ENCODE measurements at regions not wholly inside any gene's neighbourhood (a gene's known extent, or its start where the extent isn't known, plus 50 kb on each side); places are given as distances from the start of the nearest gene placed in this dataset.

GRCh38 chr17:79325709-79326430, 251.2 kb downstream of the ENGASE start:
- H3K9me3 ChIP-seq (ENCODE audit: control insufficient read depth in 2 of 2, low read length in 2 of 2) = no peaks in the 10 kb centered on the region
- H3K4me1 ChIP-seq (ENCODE audit: control insufficient read depth, insufficient read depth, low read length) = no peaks in the 10 kb centered on the region
- H3K9ac ChIP-seq (ENCODE audit: low read length in 2 of 2) = no peak overlapping the region
- no peak overlapping the region for H3K4me3 ChIP-seq (ENCODE audit: low read length in 2 of 2)
- H3K27me3 ChIP-seq (ENCODE audit: control insufficient read depth in 1 of 2, insufficient read depth in 2 of 2, low read length in 2 of 2) = peaks cover 16 to 28% of the 10 kb centered on the region in 2 donors
- no peaks in the 10 kb centered on the region for H3K36me3 ChIP-seq (ENCODE audit: control insufficient read depth in 2 of 2, insufficient read depth in 2 of 2, low read length in 2 of 2)
- no peak overlapping the region for H3K27ac ChIP-seq (ENCODE audit: low read length)

GRCh38 chr17:79324194-79324593, 249.6 kb downstream of the ENGASE start:
- H3K9me3 ChIP-seq (ENCODE audit: control insufficient read depth in 2 of 2, low read length in 2 of 2) = no peaks in the 10 kb centered on the region
- no peaks in the 10 kb centered on the region for H3K36me3 ChIP-seq (ENCODE audit: control insufficient read depth in 2 of 2, insufficient read depth in 2 of 2, low read length in 2 of 2)
- no peak overlapping the region for H3K9ac ChIP-seq (ENCODE audit: low read length in 2 of 2)
- H3K4me1 ChIP-seq (ENCODE audit: control insufficient read depth, insufficient read depth, low read length) = no peaks in the 10 kb centered on the region
- no peak overlapping the region for H3K4me3 ChIP-seq (ENCODE audit: low read length in 2 of 2)
- H3K27ac ChIP-seq (ENCODE audit: low read length) = no peak overlapping the region
- peaks cover 14 to 18% of the 10 kb centered on the region in 2 donors for H3K27me3 ChIP-seq (ENCODE audit: control insufficient read depth in 1 of 2, insufficient read depth in 2 of 2, low read length in 2 of 2)

- Histone ChIP-seq H3K4me3 (ENCODE audit: low read length in 2 of 2) (no peak overlapping the region), H3K9me3 (ENCODE audit: control insufficient read depth in 2 of 2, low read length in 2 of 2) (no peaks in the 10 kb centered on the region), H3K27me3 (ENCODE audit: control insufficient read depth in 1 of 2, insufficient read depth in 2 of 2, low read length in 2 of 2) (peaks cover 14 to 20% of the 10 kb centered on the region in 2 donors), H3K27ac (ENCODE audit: low read length) (no peak overlapping the region), H3K36me3 (ENCODE audit: control insufficient read depth in 2 of 2, insufficient read depth in 2 of 2, low read length in 2 of 2) (no peaks in the 10 kb centered on the region), H3K9ac (ENCODE audit: low read length in 2 of 2) (no peak overlapping the region), H3K4me1 (ENCODE audit: control insufficient read depth, insufficient read depth, low read length) (no peaks in the 10 kb centered on the region)
Measured at GRCh38 chr17:79323566-79323965, 248.9 kb downstream of the ENGASE start.

GRCh38 chr17:79322211-79323123, 247.8 kb downstream of the ENGASE start:
- no peak overlapping the region for H3K27ac ChIP-seq (ENCODE audit: low read length)
- peaks cover 14 to 20% of the 10 kb centered on the region in 2 donors for H3K27me3 ChIP-seq (ENCODE audit: control insufficient read depth in 1 of 2, insufficient read depth in 2 of 2, low read length in 2 of 2)
- H3K9me3 ChIP-seq (ENCODE audit: control insufficient read depth in 2 of 2, low read length in 2 of 2) = no peaks in the 10 kb centered on the region
- no peak overlapping the region for H3K9ac ChIP-seq (ENCODE audit: low read length in 2 of 2)
- no peaks in the 10 kb centered on the region for H3K36me3 ChIP-seq (ENCODE audit: control insufficient read depth in 2 of 2, insufficient read depth in 2 of 2, low read length in 2 of 2)
- H3K4me3 ChIP-seq (ENCODE audit: low read length in 2 of 2) = no peak overlapping the region
- H3K4me1 ChIP-seq (ENCODE audit: control insufficient read depth, insufficient read depth, low read length) = no peaks in the 10 kb centered on the region

- Histone ChIP-seq H3K9me3 (ENCODE audit: control insufficient read depth in 2 of 2, low read length in 2 of 2) (no peaks in the 10 kb centered on the region), H3K9ac (ENCODE audit: low read length in 2 of 2) (no peak overlapping the region), H3K4me1 (ENCODE audit: control insufficient read depth, insufficient read depth, low read length) (no peaks in the 10 kb centered on the region), H3K36me3 (ENCODE audit: control insufficient read depth in 2 of 2, insufficient read depth in 2 of 2, low read length in 2 of 2) (no peaks in the 10 kb centered on the region), H3K27me3 (ENCODE audit: control insufficient read depth in 1 of 2, insufficient read depth in 2 of 2, low read length in 2 of 2) (peaks cover 9 to 16% of the 10 kb centered on the region in 2 donors), H3K27ac (ENCODE audit: low read length) (no peak overlapping the region), H3K4me3 (ENCODE audit: low read length in 2 of 2) (no peak overlapping the region)
Measured at GRCh38 chr17:79320331-79320730, 245.7 kb downstream of the ENGASE start.

GRCh38 chr17:79317916-79318315, 243.3 kb downstream of the ENGASE start:
- H3K9ac ChIP-seq (ENCODE audit: low read length in 2 of 2) = no peak overlapping the region
- no peaks in the 10 kb centered on the region for H3K36me3 ChIP-seq (ENCODE audit: control insufficient read depth in 2 of 2, insufficient read depth in 2 of 2, low read length in 2 of 2)
- H3K27me3 ChIP-seq (ENCODE audit: control insufficient read depth in 1 of 2, insufficient read depth in 2 of 2, low read length in 2 of 2) = peaks cover 6 to 15% of the 10 kb centered on the region in 2 donors
- no peaks in the 10 kb centered on the region for H3K9me3 ChIP-seq (ENCODE audit: control insufficient read depth in 2 of 2, low read length in 2 of 2)
- no peaks in the 10 kb centered on the region for H3K4me1 ChIP-seq (ENCODE audit: control insufficient read depth, insufficient read depth, low read length)
- H3K27ac ChIP-seq (ENCODE audit: low read length) = no peak overlapping the region
- no peak overlapping the region for H3K4me3 ChIP-seq (ENCODE audit: low read length in 2 of 2)

- H3K9ac ChIP-seq (ENCODE audit: low read length in 2 of 2) = no peak overlapping the region
- no peaks in the 10 kb centered on the region for H3K4me1 ChIP-seq (ENCODE audit: control insufficient read depth, insufficient read depth, low read length)
- H3K27ac ChIP-seq (ENCODE audit: low read length) = no peak overlapping the region
- H3K27me3 ChIP-seq (ENCODE audit: control insufficient read depth in 1 of 2, insufficient read depth in 2 of 2, low read length in 2 of 2) = peaks cover 6 to 13% of the 10 kb centered on the region in 2 donors
- no peaks in the 10 kb centered on the region for H3K36me3 ChIP-seq (ENCODE audit: control insufficient read depth in 2 of 2, insufficient read depth in 2 of 2, low read length in 2 of 2)
- H3K4me3 ChIP-seq (ENCODE audit: low read length in 2 of 2) = no peak overlapping the region
- no peaks in the 10 kb centered on the region for H3K9me3 ChIP-seq (ENCODE audit: control insufficient read depth in 2 of 2, low read length in 2 of 2)
Measured at GRCh38 chr17:79316805-79317204, 242.2 kb downstream of the ENGASE start.

- no peaks in the 10 kb centered on the region for H3K4me1 ChIP-seq (ENCODE audit: control insufficient read depth, insufficient read depth, low read length)
- no peaks in the 10 kb centered on the region for H3K36me3 ChIP-seq (ENCODE audit: control insufficient read depth in 2 of 2, insufficient read depth in 2 of 2, low read length in 2 of 2)
- H3K9ac ChIP-seq (ENCODE audit: low read length in 2 of 2) = no peak overlapping the region
- no peak overlapping the region for H3K4me3 ChIP-seq (ENCODE audit: low read length in 2 of 2)
- H3K27me3 ChIP-seq (ENCODE audit: control insufficient read depth in 1 of 2, insufficient read depth in 2 of 2, low read length in 2 of 2) = peaks cover 6 to 9% of the 10 kb centered on the region in 2 donors
- no peak overlapping the region for H3K27ac ChIP-seq (ENCODE audit: low read length)
- H3K9me3 ChIP-seq (ENCODE audit: control insufficient read depth in 2 of 2, low read length in 2 of 2) = no peaks in the 10 kb centered on the region
Measured at GRCh38 chr17:79315358-79316105, 240.9 kb downstream of the ENGASE start.

- Histone ChIP-seq H3K4me3 (ENCODE audit: low read length in 2 of 2) (no peak overlapping the region), H3K27me3 (ENCODE audit: control insufficient read depth in 1 of 2, insufficient read depth in 2 of 2, low read length in 2 of 2) (peaks cover 6 to 11% of the 10 kb centered on the region in 2 donors), H3K9me3 (ENCODE audit: control insufficient read depth in 2 of 2, low read length in 2 of 2) (no peaks in the 10 kb centered on the region), H3K27ac (ENCODE audit: low read length) (no peak overlapping the region), H3K9ac (ENCODE audit: low read length in 2 of 2) (no peak overlapping the region), H3K4me1 (ENCODE audit: control insufficient read depth, insufficient read depth, low read length) (no peaks in the 10 kb centered on the region), H3K36me3 (ENCODE audit: control insufficient read depth in 2 of 2, insufficient read depth in 2 of 2, low read length in 2 of 2) (no peaks in the 10 kb centered on the region)
Measured at GRCh38 chr17:79314617-79315357, 240.2 kb downstream of the ENGASE start.

- no peak overlapping the region for H3K4me3 ChIP-seq (ENCODE audit: low read length in 2 of 2)
- no peaks in the 10 kb centered on the region for H3K9me3 ChIP-seq (ENCODE audit: control insufficient read depth in 2 of 2, low read length in 2 of 2)
- peaks cover 8% of the 10 kb centered on the region for H3K4me1 ChIP-seq (ENCODE audit: control insufficient read depth, insufficient read depth, low read length)
- peaks cover 6 to 7% of the 10 kb centered on the region in 2 donors for H3K27me3 ChIP-seq (ENCODE audit: control insufficient read depth in 1 of 2, insufficient read depth in 2 of 2, low read length in 2 of 2)
- H3K36me3 ChIP-seq (ENCODE audit: control insufficient read depth in 2 of 2, insufficient read depth in 2 of 2, low read length in 2 of 2) = no peaks in the 10 kb centered on the region
- no peak overlapping the region for H3K9ac ChIP-seq (ENCODE audit: low read length in 2 of 2)
- no peak overlapping the region for H3K27ac ChIP-seq (ENCODE audit: low read length)
Measured at GRCh38 chr17:79311373-79311772, 236.7 kb downstream of the ENGASE start.
